Stimulated activated CD4-positive, alpha-beta T cell treated with anti-CD3 and anti-CD28 coated beads, TNF-alpha, amount 100 ng/mL, for 1 hour (primary cell): ENCODE measurements at regions not wholly inside any gene's neighbourhood (a gene's known extent, or its start where the extent isn't known, plus 50 kb on each side); places are given as distances from the start of the nearest gene placed in this dataset.

Experiments used
- DNase-seq, 3 donors: peaks; one replicate each; pipeline ENCODE4 v3.0.0-alpha.2; 2020; ENCODE audit warnings: low read depth in 3 of 3, low spot score in 1 of 3

DNA sequence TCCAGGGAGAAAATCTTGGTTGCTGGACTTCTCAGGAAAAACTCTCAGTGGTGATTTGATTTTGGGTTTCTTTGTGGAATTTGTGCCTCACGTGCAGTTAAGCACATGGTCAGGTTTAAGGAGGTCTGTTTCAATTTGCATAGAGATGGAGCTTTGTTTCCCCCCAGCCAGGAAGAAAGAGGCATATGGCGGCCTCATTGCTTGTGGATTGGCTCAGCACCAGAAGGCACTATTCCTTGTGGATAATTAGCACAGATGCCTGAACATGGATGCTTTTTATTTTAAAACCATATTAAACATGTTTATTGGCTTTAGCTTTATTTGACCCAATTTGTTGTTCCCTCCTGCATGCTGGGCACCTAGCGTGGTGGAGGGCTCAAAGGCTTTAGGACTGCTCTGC lies 125.1 kb upstream of the RGMA start:
- DNase-seq, result no peak

DNA sequence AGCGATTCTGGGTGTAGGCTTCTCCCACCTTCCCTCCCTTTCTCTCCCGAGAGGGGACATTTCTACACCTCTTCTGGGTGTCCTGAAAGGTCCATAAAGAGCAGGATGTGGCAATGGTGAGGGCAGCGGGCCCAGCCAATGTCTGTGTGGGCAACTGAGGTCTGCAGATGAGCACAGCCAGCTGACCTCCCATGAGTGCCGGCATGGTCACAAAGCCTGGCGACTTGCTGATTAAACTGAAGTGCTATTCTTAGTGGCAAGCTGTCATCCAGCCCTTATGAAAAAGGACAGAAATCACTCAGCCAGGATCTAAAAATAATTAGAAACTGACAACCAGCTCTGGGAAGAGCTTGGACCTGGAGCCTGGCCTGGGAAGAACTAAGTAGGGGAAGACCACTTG lies 124.3 kb upstream of the RGMA start:
- no peak for DNase-seq

DNA sequence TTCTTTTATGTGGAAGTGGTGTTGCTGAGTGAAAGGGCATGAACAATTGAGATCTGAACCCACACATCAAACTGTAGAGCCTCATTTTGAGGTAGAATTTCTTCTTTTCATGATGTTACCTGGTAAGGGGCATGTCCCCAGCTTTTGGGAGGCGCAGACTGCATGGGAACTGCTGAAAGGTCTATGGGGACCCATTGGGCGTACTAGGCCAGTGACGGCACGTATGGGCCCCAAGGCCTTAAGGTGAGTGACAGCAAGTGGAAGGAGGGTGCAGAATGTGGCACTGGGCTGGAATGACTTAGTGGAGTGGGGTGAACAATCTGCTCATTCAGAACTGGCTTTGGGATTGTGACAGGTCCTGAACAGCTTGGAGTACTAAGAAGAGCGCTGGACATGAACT lies 123.6 kb upstream of the RGMA start:
- DNase-seq, result no peak

DNA sequence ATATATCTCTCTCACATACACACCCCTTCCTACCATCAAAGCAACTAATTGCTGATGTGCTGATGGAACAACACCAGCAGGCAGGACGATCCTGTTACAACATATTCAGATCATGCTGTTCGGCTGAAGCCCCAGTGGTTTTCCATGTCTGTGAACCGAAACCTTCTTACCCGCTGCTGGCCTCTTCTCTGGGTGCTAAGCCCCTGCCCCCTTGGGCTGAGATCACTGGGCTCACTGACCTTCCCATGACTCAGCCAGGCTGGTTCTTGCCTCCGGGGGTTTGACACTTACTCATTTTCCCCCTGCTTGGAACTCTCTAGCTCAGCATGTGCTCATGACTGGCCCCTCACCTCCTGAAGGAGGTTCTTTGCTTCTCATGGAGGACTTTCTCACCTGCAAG lies 122.0 kb upstream of the RGMA start:
- DNase-seq, result no peak

DNA sequence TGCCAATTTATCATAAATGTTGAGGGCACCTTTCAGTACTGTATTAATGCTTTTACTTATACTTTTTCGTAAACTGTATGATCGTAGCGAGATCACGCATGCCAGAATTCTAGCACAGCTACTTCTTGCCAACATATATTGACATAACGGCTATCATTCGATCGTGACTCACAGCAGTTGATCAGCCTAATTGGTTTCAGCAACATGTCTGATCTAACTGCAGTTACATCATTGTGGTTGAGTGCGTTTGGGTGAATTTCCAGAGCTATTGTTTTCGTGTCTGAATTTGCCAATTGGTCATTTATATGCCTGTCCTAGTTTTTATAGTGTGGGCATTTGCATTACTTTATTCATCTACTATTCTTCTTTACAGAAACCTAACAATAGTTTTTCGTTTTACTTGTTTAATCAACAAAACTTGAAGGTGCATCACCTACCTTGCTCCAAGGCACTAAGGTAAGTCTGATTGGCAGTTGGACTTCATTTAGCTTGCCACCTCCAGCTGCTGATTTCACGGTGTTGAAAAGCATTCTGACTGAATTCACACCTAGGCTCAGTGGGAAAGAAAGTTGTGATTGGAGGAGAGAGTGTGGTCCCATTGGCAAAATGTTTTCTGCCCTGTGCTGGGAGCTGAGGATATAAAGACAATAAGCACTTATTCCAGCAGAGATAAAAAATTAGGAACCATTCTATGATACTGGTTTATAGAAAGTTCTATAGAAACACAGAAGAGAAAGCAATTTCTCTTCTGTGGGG lies 120.9 kb upstream of the RGMA start:
- DNase-seq, result no peak

DNA sequence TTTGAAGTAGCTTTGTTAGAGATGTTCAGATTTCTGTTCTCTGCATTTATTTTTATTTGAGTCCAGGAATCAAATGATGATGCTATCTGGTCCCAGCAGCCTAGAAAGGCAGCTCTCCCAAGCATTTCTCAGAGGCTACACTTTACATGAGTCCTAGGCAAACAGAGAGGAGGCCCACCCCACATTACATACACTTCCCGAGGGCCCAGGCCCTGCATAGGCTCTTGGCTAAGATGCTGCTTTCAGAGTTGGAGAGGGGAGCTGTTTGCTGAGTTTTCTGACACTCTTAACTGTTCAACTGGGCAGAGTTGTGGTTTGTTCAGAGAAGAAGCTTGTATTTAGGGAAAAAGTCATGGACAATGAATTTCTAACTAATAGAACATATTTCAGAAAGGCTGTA lies 117.9 kb upstream of the RGMA start:
- DNase-seq, result no peak

DNA sequence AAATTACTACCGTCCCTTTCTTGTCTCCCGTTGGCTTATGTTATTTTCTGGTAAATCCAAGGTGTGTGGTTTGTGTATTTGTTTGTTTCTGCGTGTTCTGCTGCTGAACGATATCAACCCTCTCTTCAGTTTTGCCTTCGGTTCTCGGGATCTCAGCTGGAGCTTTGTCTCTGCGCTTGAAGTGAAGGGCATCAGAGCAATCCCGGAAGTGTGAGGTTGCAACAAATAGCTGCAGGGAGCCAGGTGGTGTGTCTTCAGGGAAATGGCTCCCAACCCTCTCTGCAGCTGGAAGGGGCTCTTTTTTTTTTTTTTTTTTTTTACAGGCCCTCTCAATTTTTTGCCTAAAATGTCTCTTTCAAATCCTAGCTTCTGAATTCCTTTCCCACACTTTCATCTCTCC lies 116.4 kb upstream of the RGMA start:
- no peak for DNase-seq

DNA sequence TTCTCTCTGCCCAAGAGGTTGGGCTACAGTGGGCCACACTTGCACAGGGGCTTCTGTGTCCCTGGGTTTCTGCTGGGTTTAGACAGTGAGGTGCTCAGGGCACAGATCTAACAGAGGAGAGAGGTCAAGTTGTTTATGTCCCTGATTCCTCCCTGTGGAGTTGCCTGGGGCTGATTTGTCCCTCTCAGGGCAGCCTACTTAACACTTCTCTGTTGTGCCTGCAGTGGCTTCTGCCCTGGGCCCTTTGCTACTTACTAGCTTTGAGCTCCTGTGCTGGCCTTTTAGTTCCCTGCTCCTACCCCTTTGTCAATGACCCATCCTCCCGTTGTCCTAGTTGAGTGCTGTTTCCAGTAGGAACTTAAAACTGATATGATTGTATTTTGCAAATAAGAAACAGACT lies 114.0 kb upstream of the RGMA start:
- DNase-seq, result no peak

DNA sequence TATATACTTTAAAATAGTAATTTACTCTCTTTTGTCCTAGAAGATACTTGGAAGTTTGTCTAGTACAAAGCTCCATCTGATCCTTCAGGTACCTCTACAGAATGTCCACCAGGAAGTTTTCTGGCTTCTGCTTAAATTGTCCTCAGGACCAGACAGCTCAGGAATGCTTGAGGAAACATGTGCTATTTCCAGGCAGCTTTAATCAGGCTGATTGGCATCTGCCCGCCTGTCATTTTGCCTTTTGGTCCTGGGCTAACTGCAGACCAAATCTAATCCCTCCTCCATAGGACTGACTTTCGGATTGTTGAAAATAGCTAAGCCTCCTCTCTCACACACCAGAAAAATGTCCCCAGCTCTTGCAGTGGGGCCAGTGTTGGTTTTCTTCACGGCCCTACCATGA lies 113.4 kb upstream of the RGMA start:
- no peak for DNase-seq

DNA sequence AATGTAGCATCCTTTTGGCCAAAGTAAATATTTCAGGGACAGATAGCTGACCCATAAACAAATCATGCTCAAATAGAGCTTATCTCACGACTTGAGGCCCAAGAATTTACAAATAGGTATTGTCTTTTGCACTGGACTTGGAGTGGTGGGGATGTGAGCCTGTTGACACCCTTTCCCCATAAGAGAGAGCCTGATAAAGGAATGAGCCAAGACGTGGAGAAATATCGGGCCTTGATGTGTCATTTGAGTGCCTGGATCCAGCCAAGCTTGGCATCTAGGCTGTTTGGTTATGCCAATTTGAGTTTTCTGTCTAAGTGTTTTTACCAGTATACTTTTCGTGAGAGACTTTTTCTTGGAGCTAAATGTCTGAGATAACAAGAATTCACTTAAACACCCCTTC lies 112.9 kb upstream of the RGMA start:
- DNase-seq, result no peak

DNA sequence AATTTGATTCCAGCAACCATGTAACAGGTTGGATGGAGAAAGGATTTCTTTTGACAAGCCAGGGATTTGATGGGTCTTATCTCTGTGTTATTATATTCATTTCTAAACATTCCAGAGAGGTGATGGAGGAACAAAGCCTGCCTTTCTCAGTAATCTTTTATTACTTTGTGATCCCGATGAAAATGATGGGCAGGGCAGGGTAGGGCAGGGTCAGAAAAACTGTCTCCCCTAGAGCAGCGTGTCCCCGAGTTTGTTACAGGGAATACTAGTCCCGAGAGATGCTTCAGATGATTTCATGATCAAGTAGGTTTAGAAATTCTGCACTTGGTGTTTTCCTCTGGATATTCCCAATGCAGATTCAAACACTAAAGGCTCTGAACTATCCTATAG lies 111.8 kb upstream of the RGMA start:
- no peak for DNase-seq

DNA sequence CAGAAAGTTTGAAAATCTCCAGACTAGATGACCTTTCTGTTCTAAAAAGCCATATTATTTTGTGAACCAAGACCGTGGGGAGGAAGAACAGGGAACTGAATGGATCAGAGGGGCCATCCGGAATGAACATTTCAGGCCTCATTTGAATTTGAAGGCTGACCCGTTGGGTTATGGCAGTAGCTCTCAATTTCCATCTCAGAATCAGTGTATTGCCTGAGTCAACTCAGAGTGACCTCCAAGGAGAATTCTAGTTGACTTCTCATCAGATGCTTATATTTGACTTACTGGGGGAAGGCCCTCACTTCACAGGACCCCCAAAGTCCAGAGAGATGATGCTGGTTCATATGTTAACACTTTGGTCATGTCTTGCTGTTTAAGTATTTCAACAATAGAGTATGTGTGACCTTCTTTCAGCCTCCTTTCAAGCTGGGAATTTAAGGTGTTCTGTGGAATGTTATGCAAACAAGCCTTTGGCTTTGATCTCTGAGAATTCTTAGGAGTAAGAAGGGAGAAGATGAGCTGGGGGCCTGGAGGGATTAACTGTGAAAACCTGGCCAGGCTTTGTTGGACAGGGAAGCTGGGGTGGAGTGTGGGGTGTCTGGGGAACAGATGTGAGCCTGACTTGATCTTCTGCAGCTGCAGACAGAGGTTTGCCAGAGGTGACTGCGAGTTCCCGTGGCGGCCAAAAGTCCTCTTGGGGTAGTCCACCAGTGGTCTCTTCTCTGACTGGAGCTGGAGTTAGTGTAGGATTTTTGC lies 111.2 kb upstream of the RGMA start:
- no peak for DNase-seq

DNA sequence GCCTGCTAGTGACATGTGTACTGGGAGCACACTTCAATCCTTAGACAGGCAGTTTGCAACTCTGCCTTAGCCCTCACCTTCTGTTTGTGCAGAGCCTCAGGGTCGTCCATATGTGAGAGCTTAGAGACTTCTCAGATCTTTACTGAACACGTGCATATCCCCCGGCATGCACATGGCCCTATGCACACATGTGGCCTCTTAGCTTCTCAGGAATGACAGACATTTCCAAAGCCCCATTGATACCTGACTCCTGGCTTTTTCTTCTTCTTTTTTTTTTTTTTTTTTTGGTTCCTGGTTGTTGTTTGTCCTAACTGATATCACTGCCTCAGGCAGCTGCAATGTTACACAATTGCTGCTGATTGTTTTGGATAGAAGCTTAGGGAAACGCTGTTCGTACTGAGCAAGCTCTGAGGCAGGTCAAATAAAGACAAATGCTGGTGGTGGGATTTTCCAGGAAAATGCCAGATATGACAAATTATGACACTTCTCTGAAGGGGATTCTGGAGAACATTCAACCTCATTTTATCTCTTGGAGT lies 107.2 kb upstream of the RGMA start:
- no peak for DNase-seq

DNA sequence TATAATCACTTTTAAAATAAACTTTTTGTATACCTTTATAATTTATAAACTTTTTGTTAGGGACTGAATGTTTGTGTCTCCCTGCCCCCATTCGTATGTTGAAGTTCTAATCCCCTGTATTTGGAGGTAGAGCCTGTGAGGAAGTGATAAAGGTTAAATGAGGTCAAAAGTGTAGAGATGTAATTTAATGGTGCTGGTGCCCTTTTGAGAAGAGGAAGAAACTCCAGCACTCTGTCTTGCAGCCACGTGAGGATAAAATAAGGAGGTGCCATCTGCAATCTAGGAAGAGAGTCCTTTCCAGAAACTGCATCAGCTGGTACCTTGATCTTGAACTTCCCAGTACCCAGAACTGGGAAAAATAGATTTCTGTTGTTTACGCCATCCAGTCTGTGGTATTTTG lies 106.1 kb upstream of the RGMA start:
- no peak for DNase-seq

DNA sequence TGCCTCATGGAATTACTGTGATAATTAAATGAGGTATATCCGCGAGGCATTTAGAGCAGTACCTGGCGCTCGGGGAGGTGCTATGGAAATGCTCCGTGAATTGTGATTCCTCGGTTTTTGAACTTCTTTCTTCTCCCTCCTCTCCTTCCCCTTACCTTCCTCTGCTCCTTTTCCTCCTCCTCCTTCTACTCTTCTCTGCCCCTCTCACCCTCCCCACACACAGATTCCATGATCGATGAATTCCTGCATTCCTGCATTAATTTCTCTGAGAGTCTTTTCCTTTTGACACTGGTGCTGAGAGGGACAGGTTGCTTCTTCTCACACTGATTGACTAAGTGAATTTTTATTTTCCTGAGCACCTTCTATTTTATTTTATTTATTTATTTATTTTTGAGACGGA lies 101.2 kb upstream of the RGMA start:
- no peak for DNase-seq

DNA sequence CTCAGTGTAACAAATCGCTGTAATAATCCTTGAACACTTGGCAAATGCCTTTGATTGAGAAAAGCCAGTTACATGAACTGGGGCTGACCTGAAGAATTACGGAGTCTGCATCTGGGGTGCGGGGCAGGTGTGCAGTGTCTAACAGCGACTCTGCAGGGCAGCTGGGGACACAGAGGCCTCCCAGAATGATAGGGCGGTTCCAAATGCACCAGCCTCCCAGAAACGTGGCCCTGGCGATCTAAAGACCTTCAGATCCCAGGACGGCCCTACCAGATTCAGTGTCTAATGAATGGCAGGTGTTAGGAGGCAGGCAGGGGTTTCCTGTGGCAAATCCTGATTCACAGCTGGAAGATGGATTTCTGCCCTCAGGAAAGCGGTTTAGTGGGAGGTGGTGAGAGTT lies 100.5 kb upstream of the RGMA start:
- DNase-seq, result no peak

DNA sequence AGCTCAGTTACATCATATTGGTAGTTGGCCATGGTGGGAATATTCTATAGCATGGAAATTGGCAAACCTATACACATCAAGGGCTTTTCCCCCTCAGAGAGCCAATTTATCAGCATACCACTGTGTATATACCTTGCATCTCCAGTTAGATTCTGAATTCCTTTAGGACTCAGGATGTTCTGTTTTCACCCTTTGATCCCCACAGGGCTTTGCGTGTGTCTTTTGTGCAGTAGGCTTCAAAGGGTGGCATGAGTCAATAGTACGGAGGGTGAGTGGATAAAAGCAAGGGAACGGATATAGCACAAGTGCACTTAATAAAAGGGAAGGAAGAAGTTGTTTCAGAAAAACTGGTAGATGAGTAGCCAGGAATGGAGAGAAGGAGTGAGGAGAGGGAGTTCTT lies 99.2 kb upstream of the RGMA start:
- no peak for DNase-seq

DNA sequence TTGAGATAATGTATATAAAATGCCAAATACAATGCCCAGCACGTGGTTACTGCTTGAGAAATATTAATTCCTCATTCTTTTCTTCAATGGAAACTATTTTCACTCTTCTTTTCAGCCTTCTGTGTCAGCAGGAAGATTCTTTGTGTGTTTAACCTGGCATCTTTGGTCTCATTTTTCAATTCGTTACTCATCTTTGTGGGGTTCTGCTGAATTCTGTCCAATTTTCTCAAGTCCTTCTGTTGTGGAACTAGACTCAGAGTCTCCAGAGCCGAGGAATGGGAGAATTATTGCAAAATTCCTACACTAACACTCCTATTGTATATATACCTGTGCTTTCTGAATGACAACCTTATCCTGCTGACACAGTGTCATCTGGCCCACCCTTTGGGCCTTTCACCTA lies 96.8 kb upstream of the RGMA start:
- no peak for DNase-seq

DNA sequence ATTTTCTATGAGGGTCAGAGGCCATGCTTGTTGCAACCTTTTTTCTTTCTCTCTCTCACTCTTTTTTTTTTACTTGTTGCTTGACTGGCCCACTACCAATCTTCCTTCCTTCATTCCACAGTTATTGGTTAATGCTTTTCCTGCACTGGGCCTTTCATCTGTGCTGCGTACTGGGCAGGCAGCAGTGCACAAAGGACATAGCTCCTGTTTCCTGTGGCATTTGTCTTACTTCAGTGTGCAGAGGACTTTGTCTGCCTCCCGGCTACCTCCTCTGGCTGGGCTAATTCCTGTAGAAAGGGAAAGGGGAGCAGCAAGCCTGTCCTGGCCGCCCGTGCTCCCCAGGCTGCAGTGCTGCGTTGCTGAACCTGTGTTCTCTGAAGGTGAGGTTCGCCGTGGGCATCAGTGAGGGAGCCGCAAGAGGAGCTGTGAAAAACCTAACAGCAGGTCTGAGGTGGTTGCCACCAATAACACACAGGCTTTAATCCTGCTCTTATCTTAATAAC lies 93.7 kb upstream of the RGMA start:
- DNase-seq, result no peak

DNA sequence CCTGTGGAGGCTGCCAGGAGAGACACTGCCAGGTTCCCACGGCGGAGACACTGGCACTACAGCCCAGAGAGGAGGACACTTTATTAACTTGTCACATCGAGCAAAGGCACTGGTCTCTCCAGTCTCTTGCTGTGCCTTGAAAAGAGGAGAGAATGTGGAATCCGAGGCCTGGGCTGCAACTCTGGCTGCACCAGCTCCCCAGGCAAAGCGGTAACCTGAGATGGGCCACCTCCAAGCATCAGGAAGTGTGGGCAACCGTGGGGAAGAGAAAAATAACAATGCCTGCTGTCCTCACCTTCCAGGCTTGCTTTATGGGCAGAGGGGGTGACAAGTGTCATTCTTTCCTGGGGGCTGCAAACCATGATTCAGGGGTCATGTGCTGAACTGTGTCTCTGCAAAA lies 91.6 kb upstream of the RGMA start:
- no peak for DNase-seq

DNA sequence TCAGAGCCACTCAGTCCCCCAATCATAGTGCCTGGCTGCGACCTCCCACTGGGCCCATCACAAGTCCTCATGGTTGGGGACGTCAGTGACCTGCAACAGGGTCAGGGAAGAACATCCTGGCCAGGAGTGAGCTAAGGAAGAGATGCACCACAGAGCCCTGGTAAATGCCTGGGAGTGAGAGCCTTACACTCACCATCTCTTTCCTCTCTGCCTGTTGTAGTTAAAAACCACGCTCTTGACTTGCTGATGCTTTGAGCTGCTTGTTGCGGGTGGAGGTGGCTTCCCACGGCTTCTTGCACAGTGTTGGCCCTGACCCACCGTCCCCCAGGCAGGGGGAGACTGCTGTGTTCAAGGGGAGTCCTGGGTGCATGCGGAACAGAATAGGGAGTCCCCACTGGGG lies 91.1 kb upstream of the RGMA start:
- no peak for DNase-seq

DNA sequence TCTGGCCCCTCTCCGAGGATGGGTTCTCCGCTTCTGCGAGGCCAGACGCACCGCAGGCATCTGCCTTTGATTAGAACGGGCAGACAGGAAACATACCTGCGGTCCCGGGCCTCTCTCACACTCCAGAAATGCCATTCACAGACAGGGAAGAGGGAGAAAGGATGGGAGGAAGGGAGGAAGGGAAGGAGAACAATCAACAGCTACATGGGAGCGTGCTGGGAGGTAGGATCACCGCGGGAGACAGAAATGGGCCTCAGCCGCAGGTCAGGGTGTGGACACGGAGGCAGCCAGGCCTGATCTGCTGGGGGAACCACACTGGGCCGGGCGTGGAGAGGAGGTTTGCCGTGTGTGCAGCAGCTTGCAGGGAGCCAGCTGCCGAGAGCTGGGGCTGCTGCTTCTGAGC lies 90.7 kb upstream of the RGMA start:
- no peak for DNase-seq

DNA sequence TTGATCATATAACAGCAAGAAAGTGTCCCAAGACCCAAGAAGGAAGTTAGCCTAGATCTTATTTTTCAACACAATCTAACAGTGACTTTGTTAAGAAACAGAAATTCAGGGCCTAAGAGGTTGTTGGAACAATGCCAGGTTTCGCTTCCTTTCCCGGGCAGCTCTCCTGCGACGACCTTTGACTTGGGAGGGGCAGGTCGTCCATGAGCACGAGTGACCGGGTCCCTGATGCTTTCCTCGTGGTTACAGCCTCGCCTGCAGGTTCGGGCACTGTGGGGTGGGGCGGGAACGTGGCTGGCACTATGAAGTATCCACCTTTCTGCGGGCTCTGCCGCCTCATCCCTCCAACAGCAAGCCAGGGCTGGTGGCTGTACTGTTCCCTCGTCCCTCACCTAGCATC lies 90.1 kb upstream of the RGMA start:
- no peak for DNase-seq
